ENCODE measurements at regions not wholly inside any gene's neighbourhood (a gene's known extent, or its start where the extent isn't known, plus 50 kb on each side); places are given as distances from the start of the nearest gene placed in this dataset.

DNA sequence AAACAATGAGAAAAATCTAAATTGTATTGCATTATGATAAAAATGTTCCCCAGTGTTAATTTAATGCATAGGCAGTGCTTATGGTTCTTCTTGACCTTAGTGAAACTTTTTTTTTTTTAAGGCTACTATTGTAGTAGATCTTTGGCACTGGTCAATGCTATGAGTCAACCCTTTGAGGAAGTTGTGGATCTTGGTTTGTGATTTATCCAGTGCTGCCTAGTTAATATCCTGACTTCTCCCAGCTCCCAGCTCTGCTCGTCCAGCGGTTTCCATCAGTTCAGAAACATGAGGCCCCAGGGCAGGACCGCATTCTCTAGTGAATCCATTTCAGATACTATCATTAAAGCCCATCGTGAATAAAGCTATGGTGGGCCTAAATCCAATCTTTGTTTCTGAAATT lies 364.5 kb upstream of the JARID2 start:
- TF ChIP-seq, protein P1, sequence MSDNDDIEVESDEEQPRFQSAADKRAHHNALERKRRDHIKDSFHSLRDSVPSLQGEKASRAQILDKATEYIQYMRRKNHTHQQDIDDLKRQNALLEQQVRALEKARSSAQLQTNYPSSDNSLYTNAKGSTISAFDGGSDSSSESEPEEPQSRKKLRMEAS (IDR thresholded peaks at IDR 0.05), result no peak
- TF ChIP-seq NR2F1 (CRISPR knock-in tag; IDR thresholded peaks at IDR 0.05) (no peak), ZBTB7A (CRISPR knock-in tag; IDR thresholded peaks at IDR 0.05) (no peak), ZNF20 (CRISPR knock-in tag; IDR thresholded peaks at IDR 0.05) (no peak), NONO (IDR thresholded peaks at IDR 0.05) (no peak), NONO (CRISPR knock-in tag; conservative IDR thresholded peaks at IDR 0.05) (no peak), ZNF672 (CRISPR knock-in tag; IDR thresholded peaks at IDR 0.05) (no peak), ZNF138 (CRISPR knock-in tag; IDR thresholded peaks at IDR 0.05; ENCODE audit: low read depth) (no peak), ZNF558 (CRISPR knock-in tag; IDR thresholded peaks at IDR 0.05; ENCODE audit: borderline replicate concordance) (no peak), ZNF44 (CRISPR knock-in tag; IDR thresholded peaks at IDR 0.05) (no peak)
- TF ChIP-seq, protein P2, sequence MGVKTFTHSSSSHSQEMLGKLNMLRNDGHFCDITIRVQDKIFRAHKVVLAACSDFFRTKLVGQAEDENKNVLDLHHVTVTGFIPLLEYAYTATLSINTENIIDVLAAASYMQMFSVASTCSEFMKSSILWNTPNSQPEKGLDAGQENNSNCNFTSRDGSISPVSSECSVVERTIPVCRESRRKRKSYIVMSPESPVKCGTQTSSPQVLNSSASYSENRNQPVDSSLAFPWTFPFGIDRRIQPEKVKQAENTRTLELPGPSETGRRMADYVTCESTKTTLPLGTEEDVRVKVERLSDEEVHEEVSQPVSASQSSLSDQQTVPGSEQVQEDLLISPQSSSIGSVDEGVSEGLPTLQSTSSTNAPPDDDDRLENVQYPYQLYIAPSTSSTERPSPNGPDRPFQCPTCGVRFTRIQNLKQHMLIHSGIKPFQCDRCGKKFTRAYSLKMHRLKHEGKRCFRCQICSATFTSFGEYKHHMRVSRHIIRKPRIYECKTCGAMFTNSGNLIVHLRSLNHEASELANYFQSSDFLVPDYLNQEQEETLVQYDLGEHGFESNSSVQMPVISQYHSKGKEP (CRISPR knock-in tag; IDR thresholded peaks at IDR 0.05), result no peak
- TF ChIP-seq, protein P3, sequence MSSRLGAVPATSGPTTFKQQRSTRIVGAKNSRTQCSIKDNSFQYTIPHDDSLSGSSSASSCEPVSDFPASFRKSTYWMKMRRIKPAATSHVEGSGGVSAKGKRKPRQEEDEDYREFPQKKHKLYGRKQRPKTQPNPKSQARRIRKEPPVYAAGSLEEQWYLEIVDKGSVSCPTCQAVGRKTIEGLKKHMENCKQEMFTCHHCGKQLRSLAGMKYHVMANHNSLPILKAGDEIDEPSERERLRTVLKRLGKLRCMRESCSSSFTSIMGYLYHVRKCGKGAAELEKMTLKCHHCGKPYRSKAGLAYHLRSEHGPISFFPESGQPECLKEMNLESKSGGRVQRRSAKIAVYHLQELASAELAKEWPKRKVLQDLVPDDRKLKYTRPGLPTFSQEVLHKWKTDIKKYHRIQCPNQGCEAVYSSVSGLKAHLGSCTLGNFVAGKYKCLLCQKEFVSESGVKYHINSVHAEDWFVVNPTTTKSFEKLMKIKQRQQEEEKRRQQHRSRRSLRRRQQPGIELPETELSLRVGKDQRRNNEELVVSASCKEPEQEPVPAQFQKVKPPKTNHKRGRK (CRISPR knock-in tag; IDR thresholded peaks at IDR 0.05), result no peak
- no peak overlapping the region for H2AFZ ChIP-seq (ENCODE audit: low read length)
- no peaks in the 10 kb centered on the region for H4K20me1 ChIP-seq (ENCODE audit: insufficient read depth, low read length)
- H3K27ac ChIP-seq (ENCODE audit: extremely low read length, insufficient read depth, low read length), result no peak overlapping the region
- H3K27me3 ChIP-seq (ENCODE audit: control insufficient read depth in 1 of 2, insufficient read depth in 2 of 2, low read length in 2 of 2), result no peaks in the 10 kb centered on the region
- 21% methylated on average over 4 of the region's 4 CpGs for WGBS (ENCODE audit: low lambda C conversion rate)
- in situ Hi-C loops (cut with HindIII; ENCODE audit: extremely low pct_ligation_motif_present, low pct_unique_long_range_greater_than_20kb), result no loop called here
- H3K9me3 ChIP-seq (ENCODE audit: low read length), result no peaks in the 10 kb centered on the region
- no peak overlapping the region for H3K4me3 ChIP-seq (replicated peaks in 1 of 3; ENCODE audit: insufficient read depth in 1 of 3, low read depth in 2 of 3, low read length in 3 of 3)
- H3K4me2 ChIP-seq (ENCODE audit: low read depth, low read length), result no peak overlapping the region
- no peak overlapping the region for H3K9ac ChIP-seq (ENCODE audit: insufficient read depth, low read depth, low read length)
- ATAC-seq (no peak), FAIRE-seq (no peak), DNase-seq (ENCODE audit: low spot score) (no peak)
- no peaks in the 10 kb centered on the region for H3K4me1 ChIP-seq (ENCODE audit: insufficient read depth, low read length)
- POLR2A ChIA-PET, result no interaction called here
- BruUV-seq (replicated peaks), result no TSS peak
- CTCF ChIA-PET (ENCODE audit: low intra/inter-chr PET ratio, low total read pairs), result no interaction called here
- no peaks in the 10 kb centered on the region for H3K79me2 ChIP-seq (ENCODE audit: insufficient read depth, low read length)
- no peaks in the 10 kb centered on the region for H3K36me3 ChIP-seq (replicated peaks in 1 of 2; ENCODE audit: control insufficient read depth in 1 of 2, insufficient read depth in 2 of 2, low read length in 2 of 2)
- intact Hi-C loops (cut with micrococcal nuclease; ENCODE audit: unreplicated experiment), result no loop called here

Data from HepG2 (cell line).